Kidney (tissue), 13 donors: ENCODE measurements at regions not wholly inside any gene's neighbourhood (a gene's known extent, or its start where the extent isn't known, plus 50 kb on each side); places are given as distances from the start of the nearest gene placed in this dataset.

Experiments used
- DNase-seq, 5 donors: peaks; one replicate each; pipeline ENCODE4 v3.0.0-alpha.2; 2013 to 2020
- FAIRE-seq: peaks from 2 replicates; lab custom pipeline; 2012; peaks lifted over from hg19 to GRCh38; lab: Jason Lieb, UNC
- H3K27ac ChIP-seq, 2 donors: one replicate each; pipeline ENCODE4 v1.7.0; 2013; ENCODE audit warnings: low read depth in 2 of 2, low read length in 2 of 2, inconsistent platforms in 1 of 2
- H3K27me3 ChIP-seq: one replicate; pipeline ENCODE4 v1.7.1; 2013; ENCODE audit warnings: low read length, inconsistent platforms; ENCODE audit not compliant: control insufficient read depth, insufficient read depth
- H3K36me3 ChIP-seq, 3 donors: one replicate each; pipeline versions ENCODE4 v1.7.0 to v1.7.1; 2013; ENCODE audit warnings: low read length in 3 of 3, control low read depth in 1 of 3, inconsistent platforms in 1 of 3; ENCODE audit not compliant: insufficient read depth in 3 of 3, control insufficient read depth in 2 of 3
- H3K4me1 ChIP-seq, 3 donors: one replicate each; pipeline versions ENCODE4 v1.7.0 to v1.7.1; 2013; ENCODE audit warnings: low read length in 3 of 3, inconsistent platforms in 1 of 3, low read depth in 1 of 3; ENCODE audit not compliant: control insufficient read depth in 2 of 3, insufficient read depth in 2 of 3
- H3K4me3 ChIP-seq, 3 donors: one replicate each; pipeline versions ENCODE4 v1.7.0 to v1.8.1; 2013; ENCODE audit warnings: low read length in 3 of 3, control low read depth in 1 of 3, inconsistent platforms in 1 of 3
- H3K9ac ChIP-seq, 3 donors: one replicate each; pipeline versions ENCODE4 v1.7.0 to v1.7.1; 2013; ENCODE audit warnings: low read length in 3 of 3, control low read depth in 1 of 3, inconsistent platforms in 1 of 3
- H3K9me3 ChIP-seq, 3 donors: one replicate each; pipeline versions ENCODE4 v1.7.0 to v1.7.1; 2013; ENCODE audit warnings: low read length in 3 of 3, control low read depth in 1 of 3, inconsistent platforms in 1 of 3; ENCODE audit not compliant: control insufficient read depth in 2 of 3, insufficient read depth in 1 of 3
- CTCF ChIP-seq: IDR thresholded peaks from 3 replicates; pipeline ENCODE4 v1.5.1; 2012; ENCODE audit warnings: mild to moderate bottlenecking, moderate library complexity, borderline replicate concordance; ENCODE audit not compliant: insufficient read depth; ENCODE audit errors: extremely low read depth
- intact Hi-C: fragments of 100-400 bp; cut with DNase I; formaldehyde crosslinking; loops from one replicate; pipeline ENCODE4 v1.11.1; 2022
- donor health status: control.
- donor health status: control.
- donor health status: control.
- donor health status: control.
- donor health status: control.
- donor health status: DM: yes; HTN: yes; CAD: no.
- donor health status: Normal renal cell carcinoma (clear cell type).

- no peak for DNase-seq
- Histone ChIP-seq H3K4me1 (peaks cover 0 to 4% (median 4%) of the 10 kb centered on the region in 3 donors), H3K27ac (no peak overlapping the region), H3K9ac (no peak overlapping the region), H3K4me3 (no peak overlapping the region), H3K27me3 (no peaks in the 10 kb centered on the region), H3K36me3 (no peaks in the 10 kb centered on the region), H3K9me3 (no peaks in the 10 kb centered on the region)
- intact Hi-C loops, result no loop called here
- TF ChIP-seq CTCF, result no peak
- no peak for FAIRE-seq
Measured at GRCh38 chr10:3404381-3404780, 231.8 kb upstream of the PITRM1 start.

- TF ChIP-seq CTCF, result no peak
- Histone ChIP-seq H3K9me3 (no peaks in the 10 kb centered on the region), H3K27me3 (no peaks in the 10 kb centered on the region), H3K4me3 (no peak overlapping the region), H3K36me3 (no peaks in the 10 kb centered on the region), H3K27ac (no peak overlapping the region), H3K9ac (no peak overlapping the region), H3K4me1 (peaks cover 0 to 6% (median 0%) of the 10 kb centered on the region in 3 donors)
- DNase-seq, result no peak
- FAIRE-seq, result no peak
- intact Hi-C loops, result no loop called here
Measured at GRCh38 chr10:3402187-3402751, 229.7 kb upstream of the PITRM1 start.

GRCh38 chr10:3401491-3401938, 228.9 kb upstream of the PITRM1 start:
- intact Hi-C loops, result no loop called here
- FAIRE-seq, result no peak
- no peak overlapping the region for H3K27ac ChIP-seq

More at GRCh38 chr10:3401491-3401938, 228.9 kb upstream of the PITRM1 start:
- H3K9ac ChIP-seq, result no peak overlapping the region
- no peak for DNase-seq
- H3K36me3 ChIP-seq, result no peaks in the 10 kb centered on the region
- no peaks in the 10 kb centered on the region for H3K27me3 ChIP-seq
- no peak for TF ChIP-seq CTCF
- H3K4me3 ChIP-seq, result no peak overlapping the region
- peaks cover 0 to 6% (median 0%) of the 10 kb centered on the region in 3 donors for H3K4me1 ChIP-seq
- H3K9me3 ChIP-seq, result no peaks in the 10 kb centered on the region
